VCaP (cell line): ENCODE measurements at regions not wholly inside any gene's neighbourhood (a gene's known extent, or its start where the extent isn't known, plus 50 kb on each side); places are given as distances from the start of the nearest gene placed in this dataset.

ENCODE experiments used
- H3K27ac ChIP-seq: fragments of 450-650 bp; 2 replicates; pipeline ENCODE4 v1.5.1; 2017
- TF ChIP-seq, protein P1 (sequence below): fragments of 450-650 bp; conservative IDR thresholded peaks from 2 replicates; pipeline ENCODE4 v1.5.1; 2017; ENCODE audit warnings: mild to moderate bottlenecking, moderate library complexity

DNA sequence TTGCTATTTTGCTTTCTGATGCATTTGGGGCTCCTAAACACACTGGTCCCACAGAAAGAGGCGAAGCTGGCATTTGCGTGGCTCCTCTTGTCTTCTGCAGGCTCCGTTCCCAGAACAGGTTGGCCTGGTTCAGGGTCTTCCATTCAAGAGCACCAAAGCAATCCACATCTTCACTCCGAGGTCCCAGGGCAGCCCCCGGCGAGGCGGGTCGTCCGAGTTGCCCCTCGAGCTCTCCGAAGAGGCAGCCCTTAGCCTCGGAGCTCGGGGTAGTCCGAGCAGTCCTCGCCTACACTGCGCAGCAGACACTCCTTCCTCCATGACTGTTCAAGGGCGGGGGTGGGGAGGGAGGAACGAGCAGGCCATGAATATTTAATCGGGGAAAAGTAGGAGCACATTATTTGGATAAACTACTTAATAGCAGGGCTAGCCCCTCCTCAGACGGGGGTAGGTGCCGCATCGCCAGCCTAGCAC lies 321.3 kb downstream of the BLID start:
- H3K27ac ChIP-seq = no peak overlapping the region
- TF ChIP-seq, protein P1, sequence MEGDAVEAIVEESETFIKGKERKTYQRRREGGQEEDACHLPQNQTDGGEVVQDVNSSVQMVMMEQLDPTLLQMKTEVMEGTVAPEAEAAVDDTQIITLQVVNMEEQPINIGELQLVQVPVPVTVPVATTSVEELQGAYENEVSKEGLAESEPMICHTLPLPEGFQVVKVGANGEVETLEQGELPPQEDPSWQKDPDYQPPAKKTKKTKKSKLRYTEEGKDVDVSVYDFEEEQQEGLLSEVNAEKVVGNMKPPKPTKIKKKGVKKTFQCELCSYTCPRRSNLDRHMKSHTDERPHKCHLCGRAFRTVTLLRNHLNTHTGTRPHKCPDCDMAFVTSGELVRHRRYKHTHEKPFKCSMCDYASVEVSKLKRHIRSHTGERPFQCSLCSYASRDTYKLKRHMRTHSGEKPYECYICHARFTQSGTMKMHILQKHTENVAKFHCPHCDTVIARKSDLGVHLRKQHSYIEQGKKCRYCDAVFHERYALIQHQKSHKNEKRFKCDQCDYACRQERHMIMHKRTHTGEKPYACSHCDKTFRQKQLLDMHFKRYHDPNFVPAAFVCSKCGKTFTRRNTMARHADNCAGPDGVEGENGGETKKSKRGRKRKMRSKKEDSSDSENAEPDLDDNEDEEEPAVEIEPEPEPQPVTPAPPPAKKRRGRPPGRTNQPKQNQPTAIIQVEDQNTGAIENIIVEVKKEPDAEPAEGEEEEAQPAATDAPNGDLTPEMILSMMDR = no peak

DNA sequence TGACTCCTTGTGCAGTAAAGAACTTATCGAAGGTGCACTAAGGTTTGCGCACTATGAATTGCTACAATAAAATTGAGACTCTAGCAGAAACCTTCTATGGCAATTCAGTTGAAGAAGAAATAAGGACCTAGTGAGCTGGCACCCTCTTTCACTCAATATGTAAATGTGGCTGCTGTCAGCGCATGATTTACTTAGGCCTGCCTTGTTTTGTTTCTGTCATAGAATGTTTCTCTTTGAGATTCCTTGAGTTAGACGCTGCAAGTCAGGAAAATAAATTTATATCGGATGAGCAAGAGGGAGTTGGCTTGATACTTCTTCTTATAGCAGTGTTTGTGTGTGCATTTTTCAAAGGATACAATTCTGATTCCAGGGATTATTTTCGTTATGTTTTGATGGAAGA lies 322.1 kb downstream of the BLID start:
- TF ChIP-seq, protein P1 = no peak
- H3K27ac ChIP-seq = no peak overlapping the region

DNA sequence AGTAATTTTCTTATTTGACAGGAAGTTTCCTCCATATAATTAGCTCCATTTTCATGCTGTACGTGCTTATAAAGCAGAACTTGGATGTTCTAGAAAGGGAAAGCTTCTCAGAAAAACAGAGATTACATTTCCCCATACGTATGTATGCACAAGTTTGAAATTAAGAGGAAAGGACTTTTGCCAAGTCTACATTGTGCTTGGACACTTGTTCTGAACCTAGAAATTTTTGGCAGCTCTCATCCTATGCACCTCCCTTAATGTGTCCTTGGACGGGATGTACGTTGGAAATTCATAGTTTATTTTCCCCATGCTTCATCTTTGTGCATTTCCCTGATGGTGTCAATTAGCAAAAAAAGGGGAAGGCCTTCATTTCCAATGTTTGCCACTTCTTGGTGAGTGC lies 322.7 kb downstream of the BLID start:
- no peak overlapping the region for H3K27ac ChIP-seq
- TF ChIP-seq, protein P1 = no peak

DNA sequence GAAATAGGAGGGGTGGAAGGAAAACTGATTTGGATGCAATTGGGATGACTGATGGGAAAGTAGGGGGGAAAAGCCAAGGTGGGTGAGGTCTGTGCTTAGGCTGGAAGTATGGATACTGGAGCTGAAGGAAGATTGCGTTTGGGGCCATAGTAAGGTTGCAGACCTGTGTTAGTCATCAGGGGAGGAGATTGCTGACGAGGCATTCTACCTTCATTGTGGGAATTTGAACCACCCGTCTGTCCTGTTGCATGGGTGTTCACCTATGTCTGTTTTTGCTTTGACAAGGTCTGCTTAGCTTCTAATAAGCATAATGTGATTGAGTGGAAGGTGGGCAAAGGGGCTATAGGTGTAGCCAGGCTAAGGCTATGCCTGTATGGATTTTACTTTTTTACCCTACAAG lies 323.8 kb downstream of the BLID start:
- no peak overlapping the region for H3K27ac ChIP-seq
- TF ChIP-seq, protein P1 = no peak

DNA sequence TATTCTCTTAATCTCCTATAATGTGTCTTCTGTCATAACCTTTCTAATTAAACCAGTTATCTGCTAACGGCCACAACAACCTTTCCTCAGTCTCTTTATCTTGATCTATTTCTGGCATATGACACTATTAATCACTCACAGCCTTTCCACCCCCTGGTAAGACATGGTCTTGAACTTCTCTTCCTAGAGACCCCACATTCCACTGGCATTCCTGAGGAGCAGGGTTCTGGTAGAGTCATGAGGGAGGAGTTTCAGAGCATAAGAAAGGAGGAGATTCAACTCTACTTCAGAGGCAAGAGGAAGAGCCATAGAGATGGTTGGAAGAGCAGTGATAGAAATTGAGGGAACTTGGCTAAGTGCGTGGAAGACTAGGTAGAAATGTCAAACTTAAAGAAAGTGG lies 325.6 kb downstream of the BLID start:
- no peak overlapping the region for H3K27ac ChIP-seq
- TF ChIP-seq, protein P1 = no peak

DNA sequence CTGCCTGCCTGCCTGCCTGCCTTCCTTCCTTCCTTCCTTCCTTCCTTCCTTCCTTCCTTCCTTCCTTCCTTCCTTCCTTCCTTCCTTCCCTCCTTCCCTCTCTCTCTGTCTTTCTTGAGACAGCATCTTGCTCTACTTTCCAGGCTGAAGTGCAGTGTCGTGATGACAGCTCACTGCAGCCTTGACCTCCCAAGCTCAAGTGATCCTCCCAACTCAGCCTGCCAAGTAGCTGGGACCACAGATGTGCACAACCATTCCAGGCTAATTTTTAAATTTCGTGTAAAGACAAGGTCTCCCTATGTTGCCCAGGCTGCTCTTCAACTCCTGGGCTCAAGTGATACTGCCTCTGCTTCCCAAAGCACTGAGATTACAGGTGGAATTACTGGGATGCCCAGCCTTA lies 328.2 kb upstream of the SORL1-AS1 start:
- H3K27ac ChIP-seq = no peak overlapping the region
- TF ChIP-seq, protein P1 = no peak

DNA sequence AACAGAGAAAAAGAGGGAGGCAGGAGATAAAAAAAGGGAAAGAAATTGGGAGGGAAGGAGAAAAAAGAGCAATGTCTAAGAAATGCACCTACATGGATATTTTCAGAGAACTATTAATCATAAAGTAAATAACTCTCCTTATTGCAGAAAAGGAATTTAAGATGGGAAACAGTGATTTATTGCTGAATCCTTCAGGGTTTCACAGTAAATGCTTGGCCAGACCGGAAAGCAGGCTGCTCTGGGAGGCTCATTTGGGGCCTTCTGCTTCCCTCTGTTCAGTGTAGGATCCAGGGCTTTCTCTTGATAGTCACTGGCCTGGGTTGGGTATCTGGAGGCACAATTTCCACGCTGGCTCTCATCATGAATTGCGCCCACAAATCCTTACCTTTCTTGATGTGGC lies 324.3 kb upstream of the SORL1-AS1 start:
- no peak overlapping the region for H3K27ac ChIP-seq
- TF ChIP-seq, protein P1 = no peak

DNA sequence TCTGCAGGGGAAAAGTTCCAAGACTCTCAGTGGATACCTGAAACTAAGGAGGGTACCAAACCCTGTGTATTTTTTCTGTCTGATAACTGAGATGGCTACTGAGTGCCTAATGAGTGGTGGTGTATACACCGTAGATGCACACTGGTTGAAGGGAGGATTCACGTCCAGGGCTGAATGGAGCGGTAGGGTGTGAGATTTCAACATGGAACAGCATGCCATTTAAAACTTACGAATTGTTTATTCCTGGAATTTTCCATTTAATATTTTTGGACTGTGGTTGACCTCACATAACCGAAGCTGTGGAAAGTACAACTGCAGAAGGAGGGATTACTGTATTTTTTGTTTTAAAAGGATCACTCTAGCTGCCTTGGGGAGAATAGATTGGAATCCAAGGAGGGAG lies 322.5 kb upstream of the SORL1-AS1 start:
- TF ChIP-seq, protein P1 = no peak
- no peak overlapping the region for H3K27ac ChIP-seq
